HG03196 (cell line): ENCODE measurements at regions not wholly inside any gene's neighbourhood (a gene's known extent, or its start where the extent isn't known, plus 50 kb on each side); places are given as distances from the start of the nearest gene placed in this dataset.
A peak's percentile ranks its signal among the peaks of the same experiment; 100 is the strongest.
"Not testable (repeated sequence)": the region's sequence is repeated elsewhere in the genome, so short reads cannot be mapped to it uniquely, and the experiment has no call there.

Source experiments
- ATAC-seq: cut with Tn5 transposase; IDR thresholded peaks from one replicate; pipeline ENCODE4 v1.9.1; 2021; ENCODE audit not compliant: unreplicated experiment

DNA sequence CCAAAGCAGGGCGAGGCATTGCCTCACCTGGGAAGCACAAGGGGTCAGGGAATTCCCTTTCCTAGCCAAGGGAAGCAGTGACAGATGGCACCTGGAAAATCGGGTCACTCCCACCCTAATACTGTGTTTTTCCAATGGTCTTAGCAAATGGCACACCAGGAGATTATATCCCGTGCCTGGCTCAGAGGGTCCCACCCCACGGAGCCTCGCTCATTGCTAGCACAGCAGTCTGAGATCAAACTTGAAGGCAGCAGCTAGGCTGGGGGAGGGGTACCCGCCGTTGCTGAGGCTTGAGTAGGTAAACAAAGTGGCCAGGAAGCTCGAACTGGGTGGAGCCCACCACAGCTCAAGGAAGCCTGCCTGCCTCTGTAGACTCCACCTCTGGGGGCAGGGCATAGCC is 664.6 kb downstream of the NUP35 start:
- ATAC-seq, result not testable (repeated sequence)

DNA sequence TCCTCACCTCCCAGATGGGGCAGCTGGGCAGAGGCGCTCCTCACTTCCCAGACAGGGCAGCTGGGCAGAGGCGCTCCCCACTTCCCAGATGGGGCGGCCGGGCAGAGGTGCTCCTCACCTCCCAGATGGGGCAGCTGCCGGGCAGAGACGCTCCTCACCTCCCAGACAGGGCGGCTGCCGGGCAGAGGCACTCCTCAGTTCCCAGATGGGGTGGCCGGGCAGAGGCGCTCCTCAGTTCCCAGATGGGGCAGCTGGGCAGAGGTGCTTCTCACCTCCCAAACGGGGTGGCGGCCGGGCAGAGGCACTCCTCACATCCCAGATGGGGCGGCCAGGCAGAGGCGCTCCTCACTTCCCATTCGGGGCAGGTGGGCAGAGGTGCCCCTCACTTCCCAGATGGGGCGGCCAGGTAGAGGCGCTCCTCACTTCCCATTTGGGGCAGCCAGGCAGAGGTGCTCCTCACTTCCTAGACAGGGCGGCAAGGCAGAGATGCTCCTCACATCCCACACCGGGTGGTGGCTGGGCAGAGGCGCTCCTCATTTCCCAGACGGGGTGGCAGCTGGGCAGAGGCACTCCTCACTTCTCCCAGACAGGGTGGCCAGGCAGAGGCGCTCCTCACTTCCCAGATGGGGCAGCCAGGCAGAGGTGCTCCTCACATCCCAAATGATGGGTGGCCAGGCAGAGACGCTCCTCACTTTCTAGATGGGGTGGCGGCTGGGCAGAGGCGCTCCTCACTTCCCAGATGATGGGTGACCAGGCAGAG is 668.1 kb downstream of the NUP35 start:
- ATAC-seq, result not testable (repeated sequence)

DNA sequence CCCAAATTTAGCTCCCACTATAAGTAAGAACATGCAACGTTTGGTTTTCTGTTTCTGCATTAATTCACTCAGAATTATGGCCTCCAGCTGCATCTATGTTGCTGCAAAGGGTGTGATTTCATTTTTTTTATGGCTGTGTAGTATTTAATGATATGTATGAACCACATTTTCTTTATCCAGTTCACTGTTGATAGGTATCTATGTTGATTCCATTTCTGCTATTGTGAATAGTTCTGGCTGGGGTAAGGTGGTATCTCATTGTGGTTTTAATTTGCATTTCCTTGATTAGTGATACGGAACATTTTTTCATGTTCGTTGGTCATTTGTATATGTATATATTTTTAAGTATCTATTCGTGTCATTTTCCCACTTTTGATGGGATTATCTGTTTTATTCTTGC is 674.3 kb downstream of the NUP35 start:
- no peak for ATAC-seq

DNA sequence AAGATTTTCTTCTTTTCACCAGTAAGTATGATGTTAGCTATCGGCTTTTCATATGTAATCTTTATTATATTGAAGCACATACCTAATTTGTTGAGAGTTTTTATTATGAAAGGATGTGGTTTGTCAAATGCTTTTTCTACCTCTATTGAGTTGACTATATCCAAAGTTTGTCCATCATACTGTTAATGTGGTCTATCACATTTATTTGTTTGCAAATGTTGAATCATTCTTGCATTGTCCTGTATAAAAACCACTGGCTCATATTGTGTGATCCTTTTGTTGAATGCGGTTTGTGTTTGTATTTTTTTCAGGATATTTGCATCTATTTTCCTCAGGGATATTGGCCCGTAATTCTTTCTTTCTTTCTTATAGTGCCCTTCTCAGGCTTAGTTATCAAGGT is 675.5 kb downstream of the NUP35 start:
- ATAC-seq, result no peak

DNA sequence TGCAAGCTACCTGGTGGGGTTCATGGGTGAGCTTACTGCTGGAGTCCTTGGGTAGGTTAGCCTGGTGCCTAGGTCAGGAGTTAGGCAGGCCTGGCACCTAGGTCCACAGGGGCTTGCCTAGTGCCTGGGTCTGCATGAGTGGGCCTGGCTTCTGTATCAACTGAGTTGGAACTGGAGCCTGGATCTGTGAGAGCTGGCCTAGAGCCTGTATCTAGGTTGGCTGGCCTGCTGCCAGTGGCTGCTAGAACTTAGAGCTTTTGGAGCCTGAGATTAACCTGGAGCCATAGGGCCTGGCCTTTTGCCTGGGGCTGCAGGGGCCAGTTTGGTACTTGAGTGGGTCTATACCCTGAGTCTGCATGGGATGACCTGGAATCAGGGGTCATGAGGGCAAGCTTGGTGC is 679.4 kb downstream of the NUP35 start:
- ATAC-seq, result no peak

DNA sequence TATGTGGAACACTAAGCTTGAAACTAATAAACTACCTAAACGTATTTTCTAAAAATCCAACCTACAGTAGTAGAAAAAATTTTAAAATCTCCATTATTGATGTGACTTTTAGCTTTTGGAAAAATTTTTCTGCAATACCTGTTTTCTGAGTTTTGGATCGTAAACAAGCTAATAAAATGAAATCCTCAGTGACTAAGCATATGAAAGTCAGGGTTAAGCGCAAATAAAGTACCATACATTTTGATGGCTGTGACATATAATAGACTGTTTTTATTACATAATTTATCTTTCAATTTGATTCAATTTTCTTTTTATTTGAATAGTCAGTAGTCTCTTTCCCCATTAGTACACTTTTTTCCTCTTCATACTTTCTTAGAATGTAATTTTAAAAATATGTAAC is 683.6 kb downstream of the NUP35 start:
- ATAC-seq, result no peak

DNA sequence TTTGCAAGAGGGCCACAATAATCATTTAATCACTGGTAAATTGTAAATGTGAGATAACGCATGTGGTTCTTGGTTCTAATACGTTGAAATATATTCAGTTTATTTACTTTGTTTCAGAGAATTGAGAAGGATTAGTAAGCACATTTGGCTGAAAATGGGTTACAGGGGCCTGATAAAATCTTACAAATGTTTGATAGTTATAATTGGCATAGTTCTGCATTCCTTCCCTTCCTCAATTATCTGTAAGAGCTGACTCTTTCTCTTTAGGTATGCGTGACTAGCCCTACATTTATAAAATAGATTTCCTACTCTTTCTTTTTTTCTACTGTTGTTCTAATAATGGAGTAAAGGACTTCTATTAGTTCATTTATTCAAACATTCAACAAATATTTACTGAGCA is 685.2 kb downstream of the NUP35 start:
- ATAC-seq, result no peak

DNA sequence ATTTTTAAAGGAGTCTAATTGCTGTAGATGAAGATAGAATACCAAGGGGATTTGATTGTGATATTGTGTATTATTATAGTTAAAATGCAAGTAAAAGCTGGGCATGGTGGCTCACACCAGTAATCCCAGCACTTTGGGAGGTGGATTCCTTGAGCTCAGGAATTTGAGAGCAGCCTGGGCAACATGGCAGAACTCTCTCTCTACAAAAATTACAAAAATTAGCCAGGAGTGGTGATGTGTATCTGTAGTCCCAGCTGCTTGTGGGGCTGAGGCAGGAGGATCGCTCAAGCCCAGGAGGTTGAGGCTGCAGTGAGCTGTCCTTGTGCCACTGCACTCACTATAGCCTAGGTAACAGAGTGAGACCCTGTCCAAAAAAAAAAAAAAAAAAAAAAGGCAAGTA is 687.0 kb downstream of the NUP35 start:
- no peak for ATAC-seq

DNA sequence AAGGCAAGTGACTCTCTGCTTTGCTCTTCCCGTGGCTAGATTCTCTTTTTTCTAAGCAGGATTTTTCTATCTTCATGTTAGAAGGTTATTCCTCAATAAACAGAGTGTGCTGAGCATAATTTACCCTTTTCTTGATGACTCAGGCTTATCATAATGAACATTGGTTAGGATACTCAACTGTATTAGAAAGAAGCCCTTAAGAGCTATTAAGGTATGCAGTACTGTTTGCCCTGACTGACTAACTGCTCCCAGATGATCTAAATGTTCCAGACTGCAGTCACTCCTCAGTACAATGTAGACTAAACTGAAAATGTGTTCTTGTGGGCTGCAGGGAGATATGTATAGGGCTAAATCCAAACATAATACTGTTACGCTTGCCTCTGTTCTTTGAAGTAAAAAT is 687.8 kb downstream of the NUP35 start:
- ATAC-seq, result no peak

DNA sequence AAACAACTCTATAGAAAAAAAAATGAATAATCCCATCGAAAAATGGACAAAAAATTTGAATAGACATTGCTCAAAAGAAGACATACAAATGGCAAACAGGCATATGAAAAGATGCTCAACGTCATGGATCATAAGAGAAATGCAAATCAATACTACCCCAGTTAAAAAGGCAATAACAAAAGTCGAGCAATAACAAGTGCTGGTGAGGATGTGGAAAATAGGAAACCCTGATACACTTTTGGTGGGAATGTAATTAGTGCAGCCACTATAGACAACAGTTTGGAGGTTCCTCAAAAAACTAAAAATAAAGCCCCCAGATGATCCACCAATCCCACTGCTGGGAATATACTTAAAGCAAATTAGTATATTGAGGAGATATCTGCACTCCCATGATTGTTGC is 701.5 kb downstream of the NUP35 start:
- ATAC-seq, result no peak

DNA sequence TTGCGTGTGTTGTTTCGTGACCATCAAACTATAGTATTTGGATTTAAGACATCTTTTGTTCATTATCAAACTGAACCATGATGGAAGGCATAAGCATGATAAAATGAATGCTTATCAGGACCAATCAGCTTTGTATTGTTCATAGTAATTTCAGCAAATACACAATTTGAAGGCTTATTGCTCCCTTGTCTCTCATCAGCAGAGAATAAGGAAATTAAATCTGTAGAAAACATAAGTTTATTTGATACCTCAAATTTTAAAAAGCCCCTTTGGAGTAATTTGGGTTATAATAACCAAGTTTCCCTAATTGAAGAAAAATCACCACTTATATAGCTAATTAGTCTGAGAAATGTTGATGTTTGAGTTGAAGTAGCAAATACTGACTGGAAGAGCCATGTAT is 705.7 kb downstream of the NUP35 start:
- ATAC-seq, result no peak

DNA sequence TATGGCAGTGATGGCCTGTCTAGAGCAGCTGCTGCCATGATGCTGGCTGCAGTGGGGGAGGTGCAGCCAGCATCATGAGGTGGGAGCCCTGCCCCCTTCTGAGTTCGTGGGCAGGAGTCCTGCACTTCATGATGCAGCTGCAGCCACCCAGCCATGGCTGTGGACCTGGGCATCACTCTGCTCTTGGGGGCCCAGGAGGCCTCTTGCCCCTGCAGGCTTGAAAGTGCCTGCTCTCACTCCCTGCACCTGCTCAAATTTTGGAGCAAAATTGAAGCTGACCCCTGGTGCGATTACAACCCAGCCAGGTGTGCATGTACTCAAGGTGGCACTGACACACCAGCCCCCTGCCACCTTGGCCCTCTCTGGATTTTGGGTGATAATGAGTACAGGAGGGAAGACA is 712.9 kb downstream of the NUP35 start:
- no peak for ATAC-seq

DNA sequence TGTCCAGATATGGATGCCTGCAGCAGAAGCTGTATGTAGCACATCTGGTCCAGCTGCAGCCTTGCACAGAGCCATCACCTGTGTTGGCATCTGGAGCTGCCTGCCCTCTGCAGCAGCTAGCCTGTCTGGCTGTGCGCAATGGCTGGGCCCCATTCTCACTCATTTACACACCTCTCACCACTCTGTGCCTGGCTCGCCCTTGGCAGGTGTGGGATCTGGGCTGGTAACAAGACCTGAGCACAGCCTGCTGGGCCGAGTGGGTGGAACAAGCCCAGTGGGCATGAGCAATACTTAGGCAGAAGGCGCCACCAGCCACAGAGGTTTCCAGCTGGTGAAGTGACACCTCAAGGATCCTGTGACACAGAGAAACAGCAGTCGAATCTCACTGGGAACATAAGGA is 714.1 kb downstream of the NUP35 start:
- ATAC-seq, result no peak

DNA sequence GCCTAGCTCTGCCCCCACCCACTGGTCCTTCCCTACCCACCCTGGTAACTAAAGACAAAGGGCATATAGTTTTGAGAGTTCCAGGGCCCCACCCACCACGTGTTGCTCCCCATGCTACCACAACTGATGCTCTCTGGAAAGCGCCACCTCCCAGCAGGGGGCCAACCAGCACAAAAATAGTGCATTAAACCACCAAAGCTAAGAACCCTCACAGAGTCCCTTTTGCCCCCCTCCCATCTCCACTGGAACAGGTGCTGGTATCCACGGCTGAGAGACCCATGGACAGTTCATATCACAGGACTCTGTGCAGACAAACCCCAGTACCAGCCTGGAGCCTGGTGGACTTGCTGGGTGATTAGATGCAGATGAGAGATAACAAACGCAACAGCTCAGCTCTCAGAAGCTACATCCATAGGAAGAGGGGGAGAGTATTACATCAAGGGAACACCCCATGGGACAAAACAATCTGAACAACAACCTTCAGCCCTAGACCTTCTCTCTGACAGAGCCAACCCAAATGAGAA is 715.9 kb downstream of the NUP35 start:
- ATAC-seq, result no peak

DNA sequence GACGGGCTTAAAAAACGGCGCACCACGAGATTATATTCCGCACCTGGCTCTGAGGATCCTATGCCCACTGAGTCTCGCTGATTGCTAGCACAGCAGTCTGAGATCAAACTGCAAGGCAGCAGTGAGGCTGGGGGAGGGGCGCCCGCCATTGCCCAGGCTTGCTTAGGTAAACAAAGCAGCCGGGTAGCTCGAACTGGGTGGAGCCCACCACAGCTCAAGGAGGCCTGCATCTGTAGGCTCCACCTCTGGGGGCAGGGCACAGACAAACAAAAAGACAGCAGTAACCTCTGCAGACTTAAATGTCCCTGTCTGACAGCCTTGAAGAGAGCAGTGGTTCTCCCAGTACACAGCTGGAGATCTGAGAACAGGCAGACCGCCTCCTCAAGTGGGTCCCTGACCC is 725.6 kb downstream of the NUP35 start:
- not testable (repeated sequence) for ATAC-seq

DNA sequence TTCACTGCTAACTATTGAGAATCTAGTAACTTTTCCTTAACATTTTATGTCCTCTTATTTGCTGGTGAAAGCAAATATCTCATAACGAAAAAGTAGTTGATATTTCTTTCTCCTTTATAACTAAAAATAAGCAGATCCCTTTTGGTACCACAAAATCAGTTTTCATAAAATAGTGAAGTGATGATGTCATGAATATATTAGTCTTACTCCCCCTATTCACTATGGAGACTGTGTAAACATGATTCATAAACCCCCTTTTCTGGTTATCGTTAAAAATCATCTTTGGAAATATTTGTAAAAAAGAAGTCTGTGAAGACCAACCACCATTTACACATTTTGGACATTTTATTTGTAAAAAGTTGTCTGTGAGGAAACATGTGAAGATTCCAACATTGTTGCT is 734.9 kb downstream of the NUP35 start:
- no peak for ATAC-seq

DNA sequence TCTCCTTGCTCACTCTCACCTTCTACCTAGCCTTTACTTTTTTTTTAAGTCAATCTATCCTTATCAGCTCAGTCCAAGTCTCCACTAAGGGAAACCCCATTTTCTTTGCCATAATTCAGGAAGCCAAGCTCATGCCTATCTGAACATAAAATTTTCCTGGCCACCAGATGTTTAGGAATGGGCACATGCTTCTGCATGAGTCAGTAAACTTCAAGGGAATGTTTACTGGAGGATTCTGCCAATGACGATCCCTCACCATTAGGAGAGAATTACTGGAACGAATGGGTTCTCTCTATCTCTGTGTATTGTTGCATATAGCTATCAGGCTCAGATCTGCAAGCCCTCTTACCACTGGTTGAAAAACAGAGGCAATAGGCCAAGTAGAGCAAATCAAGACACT is 731.7 kb upstream of the ZNF804A start:
- no peak for ATAC-seq

DNA sequence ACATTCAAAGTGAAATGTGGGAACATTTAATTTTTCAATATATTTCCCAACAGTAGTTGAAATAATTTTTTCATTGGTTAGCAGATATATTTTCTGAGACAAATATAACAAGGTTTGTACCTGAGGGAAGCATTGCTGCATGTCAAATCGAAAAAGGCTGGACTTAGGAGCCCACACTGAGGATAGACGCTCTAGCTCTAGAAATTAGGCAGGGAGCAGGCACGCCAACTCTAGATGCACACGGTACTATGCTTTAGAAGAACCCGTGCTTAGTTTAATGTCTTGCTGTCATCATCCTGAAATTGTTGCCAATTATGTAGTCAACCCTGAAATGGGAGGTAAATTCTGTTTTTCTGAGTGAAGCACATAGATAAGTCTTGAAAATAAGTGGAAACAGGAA is 731.1 kb upstream of the ZNF804A start:
- no peak for ATAC-seq

DNA sequence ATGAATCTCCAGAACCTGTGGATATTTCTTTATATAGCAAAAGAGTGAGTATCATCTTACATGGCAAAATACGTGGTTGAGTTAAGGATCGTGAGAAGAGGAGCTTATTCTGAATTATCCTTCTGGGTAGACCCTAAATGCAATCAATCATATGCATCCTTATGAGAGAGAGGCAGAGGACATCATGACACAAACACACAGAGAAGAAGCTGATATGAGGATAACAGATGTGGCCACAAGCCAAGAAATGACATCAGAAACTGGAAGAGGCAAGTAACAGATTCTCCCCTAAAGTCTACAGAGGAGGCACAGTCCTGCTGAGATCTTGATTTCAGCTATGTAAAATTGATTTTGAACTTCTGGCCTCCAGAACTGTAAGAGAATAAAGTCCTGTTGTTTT is 730.2 kb upstream of the ZNF804A start:
- ATAC-seq, result no peak

DNA sequence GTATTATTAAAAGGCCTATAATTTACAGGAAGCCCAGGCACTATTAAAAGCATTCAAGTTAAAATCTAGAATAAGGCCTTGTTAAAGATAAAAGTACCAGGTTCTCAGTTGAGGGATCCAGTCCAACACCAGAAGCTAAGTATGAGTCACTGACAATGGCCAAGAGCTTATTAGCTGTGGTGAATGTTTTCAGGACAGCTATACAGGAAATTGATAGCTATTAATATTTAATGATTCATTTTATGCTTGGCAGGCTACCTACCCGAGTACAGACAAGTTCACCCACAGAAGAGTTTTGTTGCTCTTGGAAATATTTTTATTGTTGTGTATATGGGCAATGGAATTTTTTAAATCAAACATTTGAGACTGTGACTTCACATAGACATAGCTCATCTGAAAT is 729.6 kb upstream of the ZNF804A start:
- ATAC-seq, result peak; percentile 64

DNA sequence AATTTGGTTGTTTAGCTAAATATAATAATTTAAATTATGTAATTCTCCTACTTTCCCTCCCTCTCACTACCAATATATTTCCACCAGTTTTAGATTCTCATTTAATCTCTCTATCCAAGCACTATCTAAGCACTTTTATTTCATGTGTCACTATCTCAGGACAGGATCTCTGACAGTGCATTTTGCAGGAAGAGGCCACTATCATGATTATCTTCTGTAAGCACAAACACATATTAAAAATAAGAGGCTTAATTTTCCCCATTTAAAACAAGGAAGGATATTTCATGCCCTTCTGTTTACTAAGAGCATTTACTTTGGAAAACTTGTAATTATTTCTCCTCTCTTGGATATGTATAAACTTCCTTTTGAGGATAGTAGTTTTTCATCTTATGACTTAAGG is 726.2 kb upstream of the ZNF804A start:
- ATAC-seq, result no peak

DNA sequence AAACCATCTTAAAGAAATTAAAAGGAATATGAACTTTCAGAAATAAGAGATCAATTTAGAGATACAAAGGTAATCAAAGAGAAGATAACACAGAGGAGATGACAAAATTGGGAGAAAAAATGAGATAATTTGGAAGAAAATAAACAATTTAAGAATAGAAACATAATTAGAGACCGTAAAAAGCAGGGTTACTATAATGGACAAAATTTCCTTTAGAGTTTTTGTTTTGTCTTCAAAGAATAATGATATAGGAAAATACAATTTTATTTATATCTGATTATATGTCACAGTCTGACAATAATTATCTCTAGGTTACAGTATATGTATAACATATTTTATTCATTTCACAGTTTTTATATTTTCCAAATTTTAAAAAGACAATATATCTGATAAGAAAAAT is 716.4 kb upstream of the ZNF804A start:
- ATAC-seq, result no peak

DNA sequence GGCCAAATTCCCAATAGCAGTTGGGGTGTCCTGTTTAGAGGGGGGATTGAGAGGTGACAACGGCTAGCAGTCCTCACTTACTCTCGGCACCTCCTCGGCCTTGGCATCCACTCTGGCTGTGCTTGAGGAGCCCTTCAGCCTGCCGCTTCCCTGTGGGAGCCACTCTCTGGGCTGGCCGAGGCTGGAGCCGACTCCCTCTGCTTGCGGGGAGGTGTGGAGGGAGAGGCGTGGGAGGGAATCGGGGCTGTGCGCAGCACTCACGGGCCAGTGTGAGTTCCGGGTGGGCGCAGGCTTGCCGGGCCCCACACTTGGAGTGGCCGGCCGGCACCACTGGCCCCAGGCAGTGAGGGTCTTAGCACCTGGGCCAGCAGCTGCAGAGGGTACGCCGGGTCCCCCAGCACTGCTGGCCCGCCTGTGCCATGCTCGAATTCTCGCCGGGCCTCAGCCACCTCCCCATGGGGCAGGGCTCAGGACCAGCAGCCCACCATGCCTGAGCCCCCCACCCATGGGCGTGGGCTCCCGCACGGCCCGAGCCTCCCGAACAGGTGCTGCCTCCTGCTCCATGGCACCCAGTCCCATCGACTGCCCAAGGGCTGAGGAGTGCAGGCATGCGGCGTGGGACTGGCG is 705.9 kb upstream of the ZNF804A start:
- ATAC-seq, result no peak
